ENCODE measurements at regions not wholly inside any gene's neighbourhood (a gene's known extent, or its start where the extent isn't known, plus 50 kb on each side); places are given as distances from the start of the nearest gene placed in this dataset.

- Mint-ChIP-seq H3K4me3 (no peak overlapping the region), H3K9me3 (peaks cover 0 to 4% (median 2%) of the 10 kb centered on the region in 7 donors), H3K4me1 (no peaks in the 10 kb centered on the region), H3K27me3 (no peaks in the 10 kb centered on the region), H3K27ac (no peak overlapping the region), H3K36me3 (no peaks in the 10 kb centered on the region)
- no peak for DNase-seq
- ATAC-seq (ENCODE audit: low read depth in 2 of 2) = no peak
Measured at GRCh38 chr1:96036763-96037162, 684.8 kb upstream of the PTBP2 start.

- Mint-ChIP-seq H3K27ac (no peak overlapping the region), H3K4me1 (no peaks in the 10 kb centered on the region), H3K4me3 (no peak overlapping the region), H3K36me3 (no peaks in the 10 kb centered on the region), H3K27me3 (no peaks in the 10 kb centered on the region), H3K9me3 (peaks cover 0 to 5% (median 2%) of the 10 kb centered on the region in 7 donors)
- DNase-seq (no peak), ATAC-seq (ENCODE audit: low read depth in 2 of 2) (no peak)
Measured at GRCh38 chr1:96038636-96039035, 682.9 kb upstream of the PTBP2 start.

- H3K4me1 Mint-ChIP-seq = no peaks in the 10 kb centered on the region
- no peak overlapping the region for H3K27ac Mint-ChIP-seq
- ATAC-seq (ENCODE audit: low read depth in 2 of 2) (no peak), DNase-seq (no peak)
- H3K9me3 Mint-ChIP-seq = peaks cover 0 to 5% (median 2%) of the 10 kb centered on the region in 7 donors
- H3K27me3 Mint-ChIP-seq = no peaks in the 10 kb centered on the region
- no peaks in the 10 kb centered on the region for H3K36me3 Mint-ChIP-seq
- H3K4me3 Mint-ChIP-seq = no peak overlapping the region
Measured at GRCh38 chr1:96039910-96040309, 681.7 kb upstream of the PTBP2 start.

- H3K27me3 Mint-ChIP-seq = no peaks in the 10 kb centered on the region
- H3K4me3 Mint-ChIP-seq = no peak overlapping the region
- no peak for ATAC-seq (ENCODE audit: low read depth in 2 of 2)
- H3K9me3 Mint-ChIP-seq = peaks cover 0 to 8% (median 2%) of the 10 kb centered on the region in 7 donors
- DNase-seq = no peak
- H3K36me3 Mint-ChIP-seq = no peaks in the 10 kb centered on the region
- H3K27ac Mint-ChIP-seq = no peak overlapping the region
- no peaks in the 10 kb centered on the region for H3K4me1 Mint-ChIP-seq
Measured at GRCh38 chr1:96041470-96041869, 680.1 kb upstream of the PTBP2 start.

DNA sequence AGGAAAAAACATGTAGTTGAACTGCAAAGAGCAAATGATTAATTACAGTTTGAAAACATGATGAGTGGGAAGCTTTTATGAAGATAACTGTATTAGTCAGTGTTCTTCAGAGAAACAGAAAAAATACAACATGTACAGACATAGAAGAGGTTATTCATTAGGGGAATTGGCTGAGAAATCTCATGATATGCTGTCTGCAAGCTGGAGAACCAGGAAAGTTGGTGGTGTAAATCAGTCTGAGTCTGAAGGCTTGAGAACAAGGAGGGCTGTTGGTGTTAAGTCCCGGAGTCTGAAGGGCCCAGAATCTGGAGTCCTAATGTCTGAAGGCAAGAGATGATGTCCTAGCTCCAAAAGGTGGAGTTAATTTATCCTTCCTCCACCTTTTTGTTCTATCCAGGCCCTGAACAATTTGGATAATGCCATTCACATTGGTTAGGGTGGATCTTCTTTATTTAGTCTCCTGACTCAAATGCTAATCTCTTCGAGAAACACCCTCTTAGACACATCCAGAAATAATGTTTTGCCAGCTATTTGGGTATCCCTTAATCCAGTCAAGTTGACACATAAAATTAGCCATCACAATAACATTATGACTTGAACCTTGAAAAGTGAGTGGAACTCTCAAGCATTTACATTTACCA is 672.9 kb upstream of the PTBP2 start:
- Mint-ChIP-seq H3K27me3 (no peaks in the 10 kb centered on the region), H3K27ac (no peak overlapping the region), H3K4me1 (no peaks in the 10 kb centered on the region), H3K36me3 (no peaks in the 10 kb centered on the region), H3K4me3 (no peak overlapping the region), H3K9me3 (peaks cover 4 to 16% (median 5%) of the 10 kb centered on the region in 7 donors)
- DNase-seq = no peak
- ATAC-seq (ENCODE audit: low read depth in 2 of 2) = no peak

- ATAC-seq (ENCODE audit: low read depth in 2 of 2) (no peak), DNase-seq (no peak)
- no peaks in the 10 kb centered on the region for H3K36me3 Mint-ChIP-seq
- no peaks in the 10 kb centered on the region for H3K27me3 Mint-ChIP-seq
- H3K9me3 Mint-ChIP-seq = peaks cover 7 to 16% (median 9%) of the 10 kb centered on the region in 7 donors
- H3K27ac Mint-ChIP-seq = no peak overlapping the region
- no peaks in the 10 kb centered on the region for H3K4me1 Mint-ChIP-seq
- H3K4me3 Mint-ChIP-seq = no peak overlapping the region
Measured at GRCh38 chr1:96049759-96050409, 671.7 kb upstream of the PTBP2 start.

GRCh38 chr1:96059276-96059675 is 662.3 kb upstream of the PTBP2 start:
- Mint-ChIP-seq H3K27me3 (no peaks in the 10 kb centered on the region), H3K9me3 (peaks cover 2 to 18% (median 7%) of the 10 kb centered on the region in 7 donors), H3K36me3 (no peaks in the 10 kb centered on the region)

DNA sequence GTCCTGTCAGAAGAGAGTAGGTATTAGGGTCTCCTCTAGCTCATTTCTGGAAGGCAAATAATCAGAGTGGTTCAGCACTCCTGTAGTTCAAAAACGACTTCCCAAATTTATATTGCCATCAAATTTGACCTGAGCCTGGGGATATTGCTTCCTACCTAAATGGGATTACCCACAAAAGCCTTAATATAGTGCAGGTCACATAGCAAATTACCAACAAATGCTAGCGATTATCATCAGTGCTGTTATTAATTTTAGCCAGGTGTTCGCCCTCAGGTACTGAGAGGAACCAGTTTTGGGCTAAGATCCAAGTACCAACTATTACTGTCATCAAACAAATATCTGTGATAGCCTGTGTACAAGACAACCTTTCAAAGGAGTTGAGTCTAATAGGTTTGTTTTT is 661.8 kb upstream of the PTBP2 start:
- Mint-ChIP-seq H3K27me3 (no peaks in the 10 kb centered on the region), H3K36me3 (no peaks in the 10 kb centered on the region), H3K4me3 (no peak overlapping the region), H3K9me3 (peaks cover under 1 to 18% (median 6%) of the 10 kb centered on the region in 7 donors), H3K4me1 (no peaks in the 10 kb centered on the region), H3K27ac (no peak overlapping the region)
- ATAC-seq (ENCODE audit: low read depth in 2 of 2) (no peak), DNase-seq (no peak)

More at GRCh38 chr1:96059276-96059675, 662.3 kb upstream of the PTBP2 start:
- H3K4me1 Mint-ChIP-seq = no peaks in the 10 kb centered on the region
- H3K4me3 Mint-ChIP-seq = no peak overlapping the region
- H3K27ac Mint-ChIP-seq = no peak overlapping the region
- DNase-seq (no peak), ATAC-seq (ENCODE audit: low read depth in 2 of 2) (no peak)

DNA sequence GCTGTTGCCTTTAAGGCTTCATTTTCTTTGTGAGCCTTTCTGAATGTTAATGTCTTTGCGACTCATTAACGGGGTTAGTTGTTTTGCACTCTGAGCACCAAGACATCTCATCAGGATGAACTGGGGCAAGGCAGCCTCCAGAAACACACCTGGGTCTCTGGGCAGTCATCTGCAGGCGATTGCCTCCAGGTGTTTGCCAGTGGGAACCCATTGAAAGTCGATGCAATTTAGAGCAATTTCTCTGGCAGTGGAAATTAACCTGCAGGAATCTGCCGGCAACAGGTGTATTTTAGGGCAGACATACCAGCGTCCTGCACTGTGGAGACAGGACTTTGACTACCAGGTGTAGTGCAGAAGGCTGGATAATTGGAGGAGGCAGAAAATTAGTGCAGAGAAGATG is 661.0 kb upstream of the PTBP2 start:
- H3K27me3 Mint-ChIP-seq = no peaks in the 10 kb centered on the region
- no peak for ATAC-seq (ENCODE audit: low read depth in 2 of 2)
- no peak for DNase-seq
- peaks cover 0 to 23% (median 5%) of the 10 kb centered on the region in 7 donors for H3K9me3 Mint-ChIP-seq
- no peak overlapping the region for H3K4me3 Mint-ChIP-seq
- H3K36me3 Mint-ChIP-seq = no peaks in the 10 kb centered on the region
- no peaks in the 10 kb centered on the region for H3K4me1 Mint-ChIP-seq
- no peak overlapping the region for H3K27ac Mint-ChIP-seq

- DNase-seq (no peak), ATAC-seq (ENCODE audit: low read depth in 2 of 2) (no peak)
- H3K27me3 Mint-ChIP-seq = no peaks in the 10 kb centered on the region
- H3K4me1 Mint-ChIP-seq = no peaks in the 10 kb centered on the region
- no peak overlapping the region for H3K4me3 Mint-ChIP-seq
- peaks cover 0 to 10% (median 4%) of the 10 kb centered on the region in 7 donors for H3K9me3 Mint-ChIP-seq
- H3K36me3 Mint-ChIP-seq = no peaks in the 10 kb centered on the region
- no peak overlapping the region for H3K27ac Mint-ChIP-seq
Measured at GRCh38 chr1:96072021-96072420, 649.6 kb upstream of the PTBP2 start.

GRCh38 chr1:96073100-96073499 is 648.5 kb upstream of the PTBP2 start:
- Mint-ChIP-seq H3K27me3 (no peaks in the 10 kb centered on the region), H3K36me3 (no peaks in the 10 kb centered on the region), H3K9me3 (peaks cover 0 to 10% (median 4%) of the 10 kb centered on the region in 7 donors), H3K4me1 (no peaks in the 10 kb centered on the region), H3K27ac (no peak overlapping the region), H3K4me3 (no peak overlapping the region)
- DNase-seq (no peak), ATAC-seq (ENCODE audit: low read depth in 2 of 2) (no peak)

DNA sequence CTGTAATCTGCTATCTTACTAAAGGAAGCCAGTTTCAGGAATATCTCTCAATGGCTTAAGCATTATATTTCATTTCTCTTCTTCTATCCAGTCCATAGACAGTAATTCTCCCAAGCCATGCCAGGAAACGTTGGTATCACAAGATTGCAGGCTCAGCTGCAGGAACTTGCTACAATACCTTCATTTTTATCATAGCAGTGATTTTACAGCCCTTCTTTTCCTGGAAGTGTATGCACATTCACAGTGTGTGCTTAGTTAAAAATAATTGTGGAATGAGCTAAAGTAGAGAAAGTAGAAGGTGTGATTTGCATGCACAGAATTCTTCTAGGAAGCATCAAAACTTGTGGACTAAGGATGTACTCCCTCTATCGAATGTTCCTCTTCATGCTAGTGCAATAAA is 647.2 kb upstream of the PTBP2 start:
- no peaks in the 10 kb centered on the region for H3K36me3 Mint-ChIP-seq
- no peak overlapping the region for H3K4me3 Mint-ChIP-seq
- peaks cover 0 to 6% (median 4%) of the 10 kb centered on the region in 7 donors for H3K9me3 Mint-ChIP-seq
- H3K27ac Mint-ChIP-seq = no peak overlapping the region
- no peaks in the 10 kb centered on the region for H3K27me3 Mint-ChIP-seq
- no peak for DNase-seq
- H3K4me1 Mint-ChIP-seq = no peaks in the 10 kb centered on the region
- ATAC-seq (ENCODE audit: low read depth in 2 of 2) = no peak

DNA sequence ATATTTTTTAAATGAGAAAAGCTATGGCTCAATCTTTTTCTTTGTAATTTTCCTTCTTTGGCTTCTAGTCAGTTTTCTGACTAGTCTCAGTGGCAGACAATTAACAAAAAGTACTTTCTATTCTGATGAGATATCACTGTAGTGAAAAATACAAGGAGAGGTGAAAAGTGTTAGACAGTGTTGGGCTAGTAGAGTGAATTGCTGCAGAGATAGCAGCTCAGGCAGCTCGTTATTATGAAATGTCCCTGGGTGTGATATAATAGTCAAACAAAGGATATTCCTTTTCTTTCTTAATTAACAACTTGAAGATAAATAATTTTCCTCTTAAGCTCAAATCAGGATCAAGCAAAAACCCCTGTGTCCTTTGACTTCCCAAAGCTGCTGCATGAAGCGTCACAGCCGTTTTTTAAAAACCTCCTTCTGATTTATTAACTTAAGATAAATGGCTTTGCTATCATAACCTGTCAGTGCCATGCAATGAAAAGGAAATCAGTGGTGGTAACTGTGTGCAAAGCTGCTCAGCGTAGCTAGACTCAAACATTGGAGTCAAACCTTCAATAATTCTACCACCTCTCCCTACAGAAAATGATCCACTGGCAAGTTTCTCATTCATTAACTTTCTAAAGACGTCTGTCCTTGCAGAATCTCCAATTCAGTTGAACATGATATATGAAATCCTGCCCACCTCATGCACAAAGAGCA is 646.6 kb upstream of the PTBP2 start:
- Mint-ChIP-seq H3K36me3 (no peaks in the 10 kb centered on the region), H3K27ac (no peak overlapping the region), H3K4me3 (no peak overlapping the region), H3K4me1 (no peaks in the 10 kb centered on the region), H3K9me3 (peaks cover 0 to 5% (median 4%) of the 10 kb centered on the region in 7 donors), H3K27me3 (no peaks in the 10 kb centered on the region)
- DNase-seq (no peak), ATAC-seq (ENCODE audit: low read depth in 2 of 2) (no peak)

Measured in naive B cell (primary cell).